Neuronal stem cell (in vitro differentiated cells): ENCODE measurements at regions not wholly inside any gene's neighbourhood (a gene's known extent, or its start where the extent isn't known, plus 50 kb on each side); places are given as distances from the start of the nearest gene placed in this dataset.

Source experiments
- DNase-seq: peaks from one replicate; pipeline ENCODE4 v3.0.0-alpha.2; 2013; ENCODE audit warnings: low spot score
- H2AFZ ChIP-seq: one replicate; pipeline ENCODE4 v1.6.1; 2013; ENCODE audit warnings: mild to moderate bottlenecking, low read length, inconsistent platforms
- H2AK5ac ChIP-seq: 2 replicates; pipeline ENCODE4 v1.6.1; 2013; ENCODE audit warnings: low read depth, mild to moderate bottlenecking, inconsistent platforms, low read length, moderate library complexity, mixed read lengths
- H2BK120ac ChIP-seq: 2 replicates; pipeline ENCODE4 v1.6.1; 2013; ENCODE audit warnings: low read depth, mild to moderate bottlenecking, inconsistent platforms, low read length, moderate library complexity, mixed read lengths
- H2BK12ac ChIP-seq: one replicate; pipeline ENCODE4 v1.6.1; 2013; ENCODE audit warnings: low read length, inconsistent platforms
- H2BK15ac ChIP-seq: 2 replicates; pipeline ENCODE4 v1.6.1; 2013; ENCODE audit warnings: mild to moderate bottlenecking, low read length, inconsistent platforms, mixed read lengths
- H2BK5ac ChIP-seq: one replicate; pipeline ENCODE4 v1.6.1; 2013; ENCODE audit warnings: inconsistent platforms, mild to moderate bottlenecking, low read length, moderate library complexity
- H3K14ac ChIP-seq: one replicate; pipeline ENCODE4 v1.6.1; 2013; ENCODE audit warnings: low read length, inconsistent platforms
- H3K18ac ChIP-seq: 2 replicates; pipeline ENCODE4 v1.6.1; 2013; ENCODE audit warnings: low read length, inconsistent platforms
- H3K23ac ChIP-seq: 2 replicates; pipeline ENCODE4 v1.6.1; 2013; ENCODE audit warnings: low read depth, mild to moderate bottlenecking, mixed read lengths, low read length, inconsistent platforms; ENCODE audit not compliant: poor library complexity
- H3K27ac ChIP-seq: replicated peaks from 3 replicates; pipeline ENCODE4 v1.5.1; 2013; ENCODE audit warnings: low read length, inconsistent platforms
- H3K27me3 ChIP-seq, 3 experiments: 2 replicates each; pipeline ENCODE4 v1.6.1; 2013; ENCODE audit warnings: low read length in 3 of 3, mild to moderate bottlenecking in 2 of 3, inconsistent platforms in 1 of 3, low read depth in 1 of 3, mixed read lengths in 1 of 3, moderate library complexity in 1 of 3; ENCODE audit not compliant: control insufficient read depth in 3 of 3, insufficient read depth in 3 of 3
- H3K36me3 ChIP-seq, 2 donors: replicated peaks in 1 of 2; 2 replicates each; pipeline ENCODE4 v1.6.1; 2013; ENCODE audit warnings: low read length in 2 of 2; ENCODE audit not compliant: control insufficient read depth in 2 of 2, insufficient read depth in 2 of 2
- H3K4ac ChIP-seq: 2 replicates; pipeline ENCODE4 v1.6.1; 2013; ENCODE audit warnings: inconsistent platforms, mild to moderate bottlenecking, low read length, moderate library complexity
- H3K4me1 ChIP-seq, 2 donors: 1 replicate in 1 of 2; 2 replicates in 1 of 2; pipeline ENCODE4 v1.6.1; 2013; ENCODE audit warnings: low read length in 2 of 2, low read depth in 1 of 2; ENCODE audit not compliant: control insufficient read depth in 2 of 2, insufficient read depth in 1 of 2
- H3K4me2 ChIP-seq: one replicate; pipeline ENCODE4 v1.6.1; 2013; ENCODE audit warnings: mild to moderate bottlenecking, low read length, inconsistent platforms; ENCODE audit not compliant: insufficient read depth, poor library complexity, severe bottlenecking
- H3K4me3 ChIP-seq, 2 donors: 2 replicates each; pipeline ENCODE4 v1.5.1; 2013; ENCODE audit warnings: low read length in 2 of 2, mild to moderate bottlenecking in 2 of 2, inconsistent platforms in 1 of 2, moderate library complexity in 1 of 2
- H3K79me1 ChIP-seq: one replicate; pipeline ENCODE4 v1.6.1; 2013; ENCODE audit warnings: low read depth, mild to moderate bottlenecking, inconsistent platforms, low read length, moderate library complexity
- H3K9ac ChIP-seq: one replicate; pipeline ENCODE4 v1.6.1; 2013; ENCODE audit warnings: mild to moderate bottlenecking, low read depth, low read length, inconsistent platforms; ENCODE audit not compliant: poor library complexity
- H3K9me3 ChIP-seq, 2 donors: replicated peaks in 1 of 2; 2 replicates each; pipeline versions ENCODE3 to v1.6.1; 2013; ENCODE audit warnings: low read length in 2 of 2, mild to moderate bottlenecking in 2 of 2, inconsistent platforms in 1 of 2, low read depth in 1 of 2, mixed read lengths in 1 of 2, moderate library complexity in 1 of 2; ENCODE audit not compliant: control insufficient read depth in 2 of 2, insufficient read depth in 1 of 2
- H4K8ac ChIP-seq: one replicate; pipeline ENCODE4 v1.6.1; 2013; ENCODE audit warnings: low read depth, mild to moderate bottlenecking, inconsistent platforms, low read length, moderate library complexity
- H4K91ac ChIP-seq: one replicate; pipeline ENCODE4 v1.6.1; 2013; ENCODE audit warnings: low read length, low read depth, mild to moderate bottlenecking, inconsistent platforms; ENCODE audit not compliant: poor library complexity
- WGBS, 2 donors: extraction: QIAGEN DNeasy Blood & Tissue Kit; methylation state at CpG; one replicate each; pipeline ENCODE4 v1.1.7; 2013; ENCODE audit warnings: missing lambda C conversion rate in 2 of 2, mixed read lengths in 1 of 2; ENCODE audit not compliant: insufficient read length in 2 of 2, insufficient replicate concordance in 1 of 2; ENCODE audit errors: extremely low coverage in 2 of 2; 5-methylcytosine and 5-hydroxymethylcytosine counted together

GRCh38 chr12:90548595-90548994, 406.4 kb downstream of the CCER1 start:
- no peak for DNase-seq
- H3K27ac ChIP-seq: no peak overlapping the region
- H3K9ac ChIP-seq: no peak overlapping the region
- no peak overlapping the region for H4K8ac ChIP-seq
- no peak overlapping the region for H2BK12ac ChIP-seq
- no peak overlapping the region for H3K4me3 ChIP-seq
- H3K18ac ChIP-seq: no peak overlapping the region
- H3K4me2 ChIP-seq: no peak overlapping the region
- no peaks in the 10 kb centered on the region for H3K9me3 ChIP-seq
- no peak overlapping the region for H3K23ac ChIP-seq
- H3K4ac ChIP-seq: no peak overlapping the region
- H3K4me1 ChIP-seq: peaks cover 0 to 2% of the 10 kb centered on the region in 2 donors
- H3K27me3 ChIP-seq: no peaks in the 10 kb centered on the region
- H3K36me3 ChIP-seq: no peaks in the 10 kb centered on the region
- H2BK120ac ChIP-seq: no peak overlapping the region
- no peak overlapping the region for H4K91ac ChIP-seq
- no peak overlapping the region for H2AK5ac ChIP-seq
- H3K14ac ChIP-seq: no peak overlapping the region
- no peaks in the 10 kb centered on the region for H3K79me1 ChIP-seq
- no peak overlapping the region for H2BK15ac ChIP-seq
- no peak overlapping the region for H2AFZ ChIP-seq
- H2BK5ac ChIP-seq: no peak overlapping the region
- WGBS, 2 donors: no CpG with 5 or more reads among the region's 1 CpG

GRCh38 chr12:90546511-90546910, 408.5 kb downstream of the CCER1 start:
- WGBS, 2 donors: no CpG with 5 or more reads among the region's 3 CpGs
- Histone ChIP-seq H3K14ac (no peak overlapping the region), H2BK5ac (no peak overlapping the region), H3K4me1 (peaks cover 0 to 2% of the 10 kb centered on the region in 2 donors), H2BK15ac (no peak overlapping the region), H4K91ac (no peak overlapping the region), H3K27me3 (no peaks in the 10 kb centered on the region), H3K18ac (no peak overlapping the region), H3K4ac (no peak overlapping the region), H3K9ac (no peak overlapping the region), H3K79me1 (no peaks in the 10 kb centered on the region), H3K36me3 (no peaks in the 10 kb centered on the region), H2AFZ (no peak overlapping the region), H2BK120ac (no peak overlapping the region), H3K4me3 (no peak overlapping the region), H2BK12ac (no peak overlapping the region), H3K9me3 (no peaks in the 10 kb centered on the region), H3K4me2 (no peak overlapping the region), H2AK5ac (no peak overlapping the region), H3K23ac (no peak overlapping the region), H4K8ac (no peak overlapping the region), H3K27ac (peak overlapping the region; percentile 26)
- no peak for DNase-seq

GRCh38 chr12:90543841-90544240, 411.1 kb downstream of the CCER1 start:
- no peak for DNase-seq
- no peak overlapping the region for H2AFZ ChIP-seq
- no peak overlapping the region for H3K4ac ChIP-seq
- no peak overlapping the region for H3K4me2 ChIP-seq
- H3K9ac ChIP-seq: no peak overlapping the region
- H3K36me3 ChIP-seq: no peaks in the 10 kb centered on the region
- H3K23ac ChIP-seq: no peak overlapping the region
- no peak overlapping the region for H3K27ac ChIP-seq
- no peaks in the 10 kb centered on the region for H3K9me3 ChIP-seq
- H3K79me1 ChIP-seq: no peaks in the 10 kb centered on the region
- no peak overlapping the region for H2BK12ac ChIP-seq
- no peak overlapping the region for H4K8ac ChIP-seq
- no peak overlapping the region for H3K4me3 ChIP-seq
- H3K4me1 ChIP-seq: peaks cover 0 to 2% of the 10 kb centered on the region in 2 donors
- H2AK5ac ChIP-seq: no peak overlapping the region
- no peak overlapping the region for H2BK15ac ChIP-seq
- H2BK5ac ChIP-seq: no peak overlapping the region
- no peak overlapping the region for H3K18ac ChIP-seq
- no peak overlapping the region for H4K91ac ChIP-seq
- no peaks in the 10 kb centered on the region for H3K27me3 ChIP-seq
- H3K14ac ChIP-seq: no peak overlapping the region
- H2BK120ac ChIP-seq: no peak overlapping the region
- WGBS, 2 donors: no CpG with 5 or more reads among the region's 4 CpGs

GRCh38 chr12:90543374-90543773, 411.6 kb downstream of the CCER1 start:
- Histone ChIP-seq H3K4me2 (no peak overlapping the region), H3K18ac (no peak overlapping the region), H2AFZ (no peak overlapping the region), H2BK5ac (no peak overlapping the region), H3K36me3 (no peaks in the 10 kb centered on the region), H3K27me3 (no peaks in the 10 kb centered on the region), H2AK5ac (no peak overlapping the region), H3K27ac (no peak overlapping the region), H3K79me1 (no peaks in the 10 kb centered on the region), H4K8ac (no peak overlapping the region), H4K91ac (no peak overlapping the region), H3K9ac (no peak overlapping the region), H3K9me3 (no peaks in the 10 kb centered on the region), H3K23ac (no peak overlapping the region), H3K4me1 (peaks cover 0 to 2% of the 10 kb centered on the region in 2 donors), H3K14ac (no peak overlapping the region), H3K4ac (no peak overlapping the region), H2BK15ac (no peak overlapping the region), H2BK120ac (no peak overlapping the region), H2BK12ac (no peak overlapping the region), H3K4me3 (no peak overlapping the region)
- WGBS, 2 donors: no CpG with 5 or more reads among the region's 1 CpG
- no peak for DNase-seq
